ENCODE measurements at regions not wholly inside any gene's neighbourhood (a gene's known extent, or its start where the extent isn't known, plus 50 kb on each side); places are given as distances from the start of the nearest gene placed in this dataset.
"Not testable (repeated sequence)": the region's sequence is repeated elsewhere in the genome, so short reads cannot be mapped to it uniquely, and the experiment has no call there.

GRCh38 chr4:57945298-57945697 is 835.1 kb upstream of the IGFBP7 start:
- Histone ChIP-seq H3F3A (ENCODE audit: insufficient read depth, low read length, poor library complexity, severe bottlenecking) (no peaks in the 10 kb centered on the region), H2AFZ (ENCODE audit: low read depth, low read length) (no peak overlapping the region), H3K4me2 (ENCODE audit: low read length) (no peak overlapping the region), H3K9ac (ENCODE audit: low read length) (no peak overlapping the region), H4K20me1 (ENCODE audit: insufficient read depth) (no peaks in the 10 kb centered on the region), H3K27me3 (ENCODE audit: insufficient read depth, low read depth, low read length) (no peaks in the 10 kb centered on the region), H3K79me2 (replicated peaks; ENCODE audit: insufficient read depth, low read length) (no peaks in the 10 kb centered on the region), H3K9me2 (ENCODE audit: insufficient read depth, low read length) (no peaks in the 10 kb centered on the region), H3K9me3 (ENCODE audit: low read length) (no peaks in the 10 kb centered on the region), H3K4me3 (ENCODE audit: low read length) (no peak overlapping the region), H3K27ac (ENCODE audit: low read length) (no peak overlapping the region), H3K36me3 (ENCODE audit: insufficient read depth, low read length) (no peaks in the 10 kb centered on the region)
- TF ChIP-seq POLR2AphosphoS5 (IDR thresholded peaks at IDR 0.05) (no peak), CTCF (IDR thresholded peaks at IDR 0.05; ENCODE audit: poor library complexity, severe bottlenecking) (no peak), RAD21 (conservative IDR thresholded peaks at IDR 0.05) (no peak), REST (IDR thresholded peaks at IDR 0.05; ENCODE audit: borderline replicate concordance) (no peak), EP300 (conservative IDR thresholded peaks at IDR 0.05; ENCODE audit: poor library complexity, severe bottlenecking) (no peak)

GRCh38 chr4:57943682-57944081 is 833.5 kb upstream of the IGFBP7 start:
- Histone ChIP-seq H3K27ac (ENCODE audit: low read length) (no peak overlapping the region), H3K79me2 (replicated peaks; ENCODE audit: insufficient read depth, low read length) (no peaks in the 10 kb centered on the region), H3K9ac (ENCODE audit: low read length) (no peak overlapping the region), H2AFZ (ENCODE audit: low read depth, low read length) (no peak overlapping the region), H3K36me3 (ENCODE audit: insufficient read depth, low read length) (no peaks in the 10 kb centered on the region), H3K4me2 (ENCODE audit: low read length) (no peak overlapping the region), H3K4me3 (ENCODE audit: low read length) (no peak overlapping the region), H4K20me1 (ENCODE audit: insufficient read depth) (no peaks in the 10 kb centered on the region), H3F3A (ENCODE audit: insufficient read depth, low read length, poor library complexity, severe bottlenecking) (no peaks in the 10 kb centered on the region), H3K9me2 (ENCODE audit: insufficient read depth, low read length) (no peaks in the 10 kb centered on the region), H3K9me3 (ENCODE audit: low read length) (no peaks in the 10 kb centered on the region), H3K27me3 (ENCODE audit: insufficient read depth, low read depth, low read length) (no peaks in the 10 kb centered on the region)
- TF ChIP-seq EZH2 (IDR thresholded peaks at IDR 0.05; ENCODE audit: borderline replicate concordance, insufficient read depth, low read length, poor library complexity, severe bottlenecking) (no peak), SMC3 (conservative IDR thresholded peaks at IDR 0.05; ENCODE audit: poor library complexity) (no peak), MXI1 (conservative IDR thresholded peaks at IDR 0.05; ENCODE audit: poor library complexity, severe bottlenecking) (no peak), CTCF (IDR thresholded peaks at IDR 0.05; ENCODE audit: poor library complexity, severe bottlenecking) (no peak), RAD21 (conservative IDR thresholded peaks at IDR 0.05) (no peak), REST (IDR thresholded peaks at IDR 0.05; ENCODE audit: borderline replicate concordance) (no peak), EP300 (conservative IDR thresholded peaks at IDR 0.05; ENCODE audit: poor library complexity, severe bottlenecking) (no peak), POLR2AphosphoS5 (IDR thresholded peaks at IDR 0.05) (no peak), TAF1 (IDR thresholded peaks at IDR 0.05; ENCODE audit: low read depth) (no peak)

GRCh38 chr4:57937326-57937725 is 827.1 kb upstream of the IGFBP7 start:
- not testable (repeated sequence) for H3K9ac ChIP-seq (ENCODE audit: low read length); H3K79me2 ChIP-seq (replicated peaks; ENCODE audit: insufficient read depth, low read length); H3K27ac ChIP-seq (ENCODE audit: low read length); H3F3A ChIP-seq (ENCODE audit: insufficient read depth, low read length, poor library complexity, severe bottlenecking); H3K4me3 ChIP-seq (ENCODE audit: low read length); H3K36me3 ChIP-seq (ENCODE audit: insufficient read depth, low read length); H4K20me1 ChIP-seq (ENCODE audit: insufficient read depth); H3K4me2 ChIP-seq (ENCODE audit: low read length); H3K9me2 ChIP-seq (ENCODE audit: insufficient read depth, low read length); H3K27me3 ChIP-seq (ENCODE audit: insufficient read depth, low read depth, low read length); H3K9me3 ChIP-seq (ENCODE audit: low read length); H2AFZ ChIP-seq (ENCODE audit: low read depth, low read length)
